Nephron (organoid): ENCODE measurements at regions not wholly inside any gene's neighbourhood (a gene's known extent, or its start where the extent isn't known, plus 50 kb on each side); places are given as distances from the start of the nearest gene placed in this dataset.

ENCODE experiments used
- H3K27ac Mint-ChIP-seq, 3 experiments: 2 replicates each; pipeline ENCODE4 v1.8.0; 2020; ENCODE audit warnings: mixed read lengths in 3 of 3, mild to moderate bottlenecking in 2 of 3, moderate library complexity in 1 of 3
- H3K27me3 Mint-ChIP-seq: 2 replicates; pipeline ENCODE4 v1.8.0; 2021; ENCODE audit warnings: low read depth, mild to moderate bottlenecking, moderate library complexity, mixed read lengths
- H3K36me3 Mint-ChIP-seq: 2 replicates; pipeline ENCODE4 v1.8.0; 2020; ENCODE audit warnings: low read depth, mixed read lengths
- H3K4me1 Mint-ChIP-seq: 2 replicates; pipeline ENCODE4 v1.8.0; 2020; ENCODE audit warnings: mixed read lengths
- H3K4me3 Mint-ChIP-seq, 3 experiments: 2 replicates each; pipeline ENCODE4 v1.8.0; 2020; ENCODE audit warnings: mild to moderate bottlenecking in 3 of 3, mixed read lengths in 3 of 3, moderate library complexity in 2 of 3
- H3K9me3 Mint-ChIP-seq: 2 replicates; pipeline ENCODE4 v1.8.0; 2020; ENCODE audit warnings: mixed read lengths
- CTCF ChIP-seq, 3 experiments: fragments of 200-600 bp; sonication (generic); IDR thresholded peaks; one replicate each; pipeline ENCODE4 v1.5.0; 2021; ENCODE audit warnings: antibody characterized with exemption in 3 of 3; ENCODE audit not compliant: unreplicated experiment in 3 of 3

DNA sequence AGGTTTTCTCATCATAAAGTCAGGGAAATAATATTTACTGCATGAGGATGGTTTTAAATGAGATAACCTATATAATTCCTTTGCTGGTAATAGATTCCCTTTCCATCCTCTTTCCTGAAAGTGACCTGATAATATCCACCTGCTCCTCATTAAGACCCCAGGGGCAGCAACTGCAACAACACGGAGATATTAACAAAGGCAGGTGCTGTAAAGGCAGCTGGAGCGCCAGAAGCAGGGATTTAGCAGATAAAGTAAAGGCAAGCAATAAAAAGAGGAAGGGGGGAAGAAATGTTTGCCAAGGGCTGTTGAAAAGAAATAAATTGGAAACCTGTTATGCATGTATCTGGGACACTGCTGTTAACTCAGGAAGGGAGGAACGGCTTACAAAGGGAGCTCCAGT, 472.6 kb upstream of the KLHL29 start:
- no peak overlapping the region for H3K27ac Mint-ChIP-seq
- H3K4me3 Mint-ChIP-seq: no peak overlapping the region
- TF ChIP-seq CTCF (IDR thresholded peaks at IDR 0.05; ENCODE audit: unreplicated experiment in 3 of 3): no peak
- H3K9me3 Mint-ChIP-seq: no peaks in the 10 kb centered on the region
- H3K4me1 Mint-ChIP-seq: peaks cover 26% of the 10 kb centered on the region
- peaks cover 8% of the 10 kb centered on the region for H3K27me3 Mint-ChIP-seq
- H3K36me3 Mint-ChIP-seq: no peaks in the 10 kb centered on the region

GRCh38 chr2:22929998-22930397, 455.0 kb upstream of the KLHL29 start:
- H3K27me3 Mint-ChIP-seq: peaks cover 18% of the 10 kb centered on the region
- no peaks in the 10 kb centered on the region for H3K36me3 Mint-ChIP-seq
- H3K27ac Mint-ChIP-seq: no peak overlapping the region
- H3K4me1 Mint-ChIP-seq: no peaks in the 10 kb centered on the region
- no peak for TF ChIP-seq CTCF (IDR thresholded peaks at IDR 0.05; ENCODE audit: unreplicated experiment in 3 of 3)
- no peaks in the 10 kb centered on the region for H3K9me3 Mint-ChIP-seq
- H3K4me3 Mint-ChIP-seq: no peak overlapping the region

GRCh38 chr2:22930781-22931180, 454.2 kb upstream of the KLHL29 start:
- H3K9me3 Mint-ChIP-seq: no peaks in the 10 kb centered on the region
- no peak overlapping the region for H3K4me3 Mint-ChIP-seq
- no peaks in the 10 kb centered on the region for H3K4me1 Mint-ChIP-seq
- no peak overlapping the region for H3K27ac Mint-ChIP-seq
- no peak for TF ChIP-seq CTCF (IDR thresholded peaks at IDR 0.05; ENCODE audit: unreplicated experiment in 3 of 3)
- no peaks in the 10 kb centered on the region for H3K36me3 Mint-ChIP-seq
- peaks cover 14% of the 10 kb centered on the region for H3K27me3 Mint-ChIP-seq

- Mint-ChIP-seq H3K4me1 (no peaks in the 10 kb centered on the region), H3K36me3 (no peaks in the 10 kb centered on the region), H3K9me3 (no peaks in the 10 kb centered on the region), H3K27ac (no peak overlapping the region), H3K4me3 (no peak overlapping the region), H3K27me3 (peaks cover 8% of the 10 kb centered on the region)
- TF ChIP-seq CTCF (IDR thresholded peaks at IDR 0.05; ENCODE audit: unreplicated experiment in 3 of 3): no peak
Observed at GRCh38 chr2:22932288-22932687, 452.7 kb upstream of the KLHL29 start.

- H3K27ac Mint-ChIP-seq: no peak overlapping the region
- H3K4me1 Mint-ChIP-seq: no peaks in the 10 kb centered on the region
- H3K4me3 Mint-ChIP-seq: no peak overlapping the region
- H3K27me3 Mint-ChIP-seq: no peaks in the 10 kb centered on the region
- H3K9me3 Mint-ChIP-seq: no peaks in the 10 kb centered on the region
- TF ChIP-seq CTCF (IDR thresholded peaks at IDR 0.05; ENCODE audit: unreplicated experiment in 3 of 3): no peak
- no peaks in the 10 kb centered on the region for H3K36me3 Mint-ChIP-seq
Observed at GRCh38 chr2:22934747-22935146, 450.2 kb upstream of the KLHL29 start.

DNA sequence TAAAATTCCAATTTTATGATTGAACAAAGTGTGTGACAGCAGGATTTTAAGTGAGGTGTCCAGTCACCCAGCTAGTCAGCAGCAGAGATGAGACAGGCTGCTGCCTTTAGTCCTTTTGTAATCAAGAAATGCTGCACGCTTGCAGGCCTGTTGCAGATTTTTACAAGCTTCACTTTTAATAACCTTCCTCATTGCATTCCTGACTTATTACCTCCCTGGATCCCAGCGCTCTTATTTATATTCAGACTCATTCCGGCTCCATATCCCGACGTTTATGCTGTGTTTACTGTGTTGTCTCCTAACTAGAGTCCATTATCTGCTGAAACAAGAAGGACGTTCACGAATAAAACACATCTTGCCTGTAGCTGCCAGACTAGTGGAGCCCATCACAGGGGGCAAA, 442.5 kb upstream of the KLHL29 start:
- Mint-ChIP-seq H3K27me3 (no peaks in the 10 kb centered on the region), H3K4me3 (no peak overlapping the region), H3K9me3 (no peaks in the 10 kb centered on the region), H3K36me3 (no peaks in the 10 kb centered on the region), H3K4me1 (no peaks in the 10 kb centered on the region), H3K27ac (no peak overlapping the region)
- no peak for TF ChIP-seq CTCF (IDR thresholded peaks at IDR 0.05; ENCODE audit: unreplicated experiment in 3 of 3)
